HepG2 (cell line): ENCODE measurements at regions not wholly inside any gene's neighbourhood (a gene's known extent, or its start where the extent isn't known, plus 50 kb on each side); places are given as distances from the start of the nearest gene placed in this dataset.

Experiments used
- ATAC-seq: fragments of 200-7000 bp; cut with Tn5 transposase; 3 replicates; pipeline ENCODE4 v1.9.1; 2020; ENCODE audit warnings: mild to moderate bottlenecking, moderate library complexity
- BruUV-seq: library from RNA; stranded (reverse); fragments of 400-500 nt; replicated peaks from 2 replicates; lab custom pipeline; 2021; lab: Mats Ljungman, UMichigan
- CTCF ChIA-PET: fragments of 300-600 bp; formaldehyde crosslinking; extraction: SDS; loops from one replicate; lab custom pipeline; 2021; ENCODE audit warnings: low total read pairs, inconsistent platforms, low intra/inter-chr PET ratio; lab: Yijun Ruan, JAX
- POLR2A ChIA-PET: fragments of 350-600 bp; sonication (Branson Sonifier 250); formaldehyde crosslinking; loops from one replicate; lab custom pipeline; 2020; ENCODE audit warnings: antibody characterized with exemption, inconsistent platforms; lab: Yijun Ruan, JAX
- DNase-seq: peaks from one replicate; pipeline ENCODE4 v3.0.0-alpha.2; 2015; ENCODE audit warnings: low spot score
- FAIRE-seq: peaks from 3 replicates; lab custom pipeline; 2011; peaks lifted over from hg19 to GRCh38; lab: Jason Lieb, UNC
- H2AFZ ChIP-seq: one replicate; pipeline ENCODE4 v1.6.1; 2011; ENCODE audit warnings: low read length, inconsistent platforms
- H3K27ac ChIP-seq: fragments of 300-600 bp; 3 replicates; pipeline ENCODE4 v1.8.0; 2011; ENCODE audit warnings: mixed run types, mild to moderate bottlenecking, mixed read lengths, low read length, inconsistent platforms; ENCODE audit not compliant: insufficient read depth; ENCODE audit errors: extremely low read length
- H3K27me3 ChIP-seq, 2 experiments: fragments of 200-600 bp in 1 of 2; 2 replicates in 1 of 2; 3 replicates in 1 of 2; pipeline versions ENCODE4 v1.6.0 to v1.8.0; 2011; ENCODE audit warnings: low read length in 2 of 2, mild to moderate bottlenecking in 2 of 2, moderate library complexity in 2 of 2, inconsistent platforms in 1 of 2; ENCODE audit not compliant: insufficient read depth in 2 of 2, control insufficient read depth in 1 of 2
- H3K36me3 ChIP-seq, 2 experiments: fragments of 200-600 bp in 1 of 2; replicated peaks in 1 of 2; 2 replicates in 1 of 2; 3 replicates in 1 of 2; pipeline versions ENCODE4 v1.5.1 to v1.8.0; 2011; ENCODE audit warnings: low read length in 2 of 2, inconsistent platforms in 1 of 2; ENCODE audit not compliant: insufficient read depth in 2 of 2, control insufficient read depth in 1 of 2
- H3K4me1 ChIP-seq: 2 replicates; pipeline ENCODE4 v1.5.1; 2012; ENCODE audit warnings: low read length, inconsistent platforms; ENCODE audit not compliant: insufficient read depth
- H3K4me2 ChIP-seq: 2 replicates; pipeline ENCODE4 v1.6.0; 2011; ENCODE audit warnings: low read depth, low read length, inconsistent platforms
- H3K4me3 ChIP-seq, 3 experiments: fragments of 200-600 bp in 1 of 3; sonication (generic), shearing (Covaris generic) in 1 of 3; replicated peaks in 1 of 3; 2 replicates each; pipeline ENCODE4 v1.5.1; 2011 to 2016; ENCODE audit warnings: low read length in 3 of 3, inconsistent platforms in 2 of 3, low read depth in 2 of 3, mild to moderate bottlenecking in 2 of 3, control low read depth in 1 of 3, mixed read lengths in 1 of 3; ENCODE audit not compliant: insufficient read depth in 1 of 3
- H3K79me2 ChIP-seq: one replicate; pipeline ENCODE4 v1.6.1; 2011; ENCODE audit warnings: low read length, inconsistent platforms; ENCODE audit not compliant: insufficient read depth
- H3K9ac ChIP-seq: 2 replicates; pipeline ENCODE4 v1.6.0; 2011; ENCODE audit warnings: mild to moderate bottlenecking, low read depth, low read length, inconsistent platforms; ENCODE audit not compliant: insufficient read depth
- H3K9me3 ChIP-seq: 2 replicates; pipeline ENCODE4 v1.5.1; 2012; ENCODE audit warnings: mild to moderate bottlenecking, low read length
- H4K20me1 ChIP-seq: 2 replicates; pipeline ENCODE4 v1.6.0; 2011; ENCODE audit warnings: inconsistent platforms, mild to moderate bottlenecking, low read length, moderate library complexity; ENCODE audit not compliant: insufficient read depth
- BCL6 ChIP-seq: IDR thresholded peaks from 2 replicates; pipeline ENCODE4 v1.6.1; 2016; ENCODE audit warnings: missing genetic modification reagents, missing compliant biosample characterization
- CENPT ChIP-seq: sonication (generic); formaldehyde crosslinking; IDR thresholded peaks from 2 replicates; pipeline ENCODE4 v1.8.0; 2022; ENCODE audit warnings: low read depth, mild to moderate bottlenecking, moderate library complexity, missing genetic modification reagents
- DR1 ChIP-seq: sonication (generic); formaldehyde crosslinking; IDR thresholded peaks from 2 replicates; pipeline ENCODE4 v1.8.0; 2021; ENCODE audit warnings: mild to moderate bottlenecking, missing genetic modification reagents, inconsistent platforms
- MBNL3 ChIP-seq: fragments of 250-450 bp; sonication (Bioruptor Pico); conservative IDR thresholded peaks from 2 replicates; pipeline ENCODE4 v1.8.0; 2022; ENCODE audit warnings: mild to moderate bottlenecking, inconsistent platforms
- NFE2L1 ChIP-seq: sonication (generic); formaldehyde crosslinking; IDR thresholded peaks from 2 replicates; pipeline ENCODE4 v1.4.0; 2020; ENCODE audit warnings: missing genetic modification reagents, mild to moderate bottlenecking, borderline replicate concordance
- NR2F2 ChIP-seq: IDR thresholded peaks from 2 replicates; pipeline ENCODE4 v1.6.1; 2012; ENCODE audit warnings: low read depth, inconsistent platforms, borderline replicate concordance
- NR3C1 ChIP-seq: sonication (generic); formaldehyde crosslinking; IDR thresholded peaks from 2 replicates; pipeline ENCODE4 v1.4.0; 2020; ENCODE audit warnings: missing genetic modification reagents
- SNAI1 ChIP-seq: sonication (generic); formaldehyde crosslinking; IDR thresholded peaks from 2 replicates; pipeline ENCODE4 v1.5.0; 2020; ENCODE audit warnings: mild to moderate bottlenecking, missing genetic modification reagents, borderline replicate concordance
- ZNF577 ChIP-seq: sonication (generic); formaldehyde crosslinking; IDR thresholded peaks from 2 replicates; pipeline ENCODE4 v1.4.0; 2020; ENCODE audit warnings: mild to moderate bottlenecking, low read depth, missing genetic modification reagents, borderline replicate concordance
- WGBS: methylation state at CpG from one replicate; pipeline ENCODE4 v1.1.6; 2017; ENCODE audit warnings: low lambda C conversion rate; 5-methylcytosine and 5-hydroxymethylcytosine counted together
- in situ Hi-C: cut with HindIII; loops from 2 replicates; pipeline ENCODE4 v1.10.0; 2017; ENCODE audit warnings: low pct_unique_long_range_greater_than_20kb; ENCODE audit not compliant: extremely low pct_ligation_motif_present
- intact Hi-C: fragments of 100-400 bp; cut with micrococcal nuclease; formaldehyde crosslinking; loops from one replicate; pipeline ENCODE4 v1.10.0; 2022; ENCODE audit not compliant: unreplicated experiment
- TF ChIP-seq, protein P1 (sequence below): sonication (generic); formaldehyde crosslinking; IDR thresholded peaks from 2 replicates; pipeline ENCODE4 v1.4.0; 2020; ENCODE audit warnings: missing genetic modification reagents
- TF ChIP-seq, protein P2 (sequence below): IDR thresholded peaks from 2 replicates; pipeline ENCODE4 v1.6.1; 2016; ENCODE audit warnings: low read depth, missing genetic modification reagents, missing compliant biosample characterization
- TF ChIP-seq, protein P3 (sequence below): sonication (generic); formaldehyde crosslinking; IDR thresholded peaks from 2 replicates; pipeline ENCODE4 v1.9.0; 2022; ENCODE audit warnings: missing genetic modification reagents, mild to moderate bottlenecking, borderline replicate concordance

DNA sequence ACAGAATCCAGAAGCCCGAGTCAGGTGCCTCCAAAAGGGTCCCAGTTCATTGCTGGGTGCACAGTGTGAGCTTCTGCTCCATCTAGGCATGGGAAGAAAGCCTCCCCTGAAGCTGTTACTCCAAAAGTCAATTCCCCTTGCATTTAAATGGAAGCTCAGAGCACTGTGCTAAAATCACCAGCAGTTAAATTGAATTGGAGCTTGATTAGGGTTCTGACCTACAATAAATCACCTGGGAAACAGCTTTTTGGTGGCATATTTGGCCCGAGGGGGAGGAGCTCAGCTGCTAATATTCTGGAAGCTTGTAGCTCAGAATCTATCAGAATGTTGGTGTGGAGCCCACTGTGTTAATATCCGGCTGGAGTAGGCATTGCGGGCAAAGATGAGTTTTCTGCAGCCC is 87.1 kb upstream of the RGMA start:
- Histone ChIP-seq H3K79me2 (no peaks in the 10 kb centered on the region), H3K9me3 (no peaks in the 10 kb centered on the region), H4K20me1 (no peaks in the 10 kb centered on the region), H3K36me3 (no peaks in the 10 kb centered on the region), H3K4me2 (no peak overlapping the region), H2AFZ (no peak overlapping the region), H3K4me1 (no peaks in the 10 kb centered on the region), H3K27ac (no peak overlapping the region), H3K27me3 (peaks cover 0 to 10% of the 10 kb centered on the region in 2 experiments; a peak in 2 of 5 replicates), H3K9ac (no peak overlapping the region), H3K4me3 (no peak overlapping the region)
- TF ChIP-seq MBNL3: no peak
- TF ChIP-seq NR2F2: no peak
- no peak for TF ChIP-seq SNAI1 (CRISPR knock-in tag)
- TF ChIP-seq, protein P1, sequence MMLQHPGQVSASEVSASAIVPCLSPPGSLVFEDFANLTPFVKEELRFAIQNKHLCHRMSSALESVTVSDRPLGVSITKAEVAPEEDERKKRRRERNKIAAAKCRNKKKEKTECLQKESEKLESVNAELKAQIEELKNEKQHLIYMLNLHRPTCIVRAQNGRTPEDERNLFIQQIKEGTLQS (CRISPR knock-in tag): no peak
- DNase-seq: no peak
- BruUV-seq: no TSS peak
- POLR2A ChIA-PET: no interaction called here
- intact Hi-C loops: no loop called here
- 53% methylated on average over 3 of the region's 4 CpGs for WGBS
- no peak for FAIRE-seq
- in situ Hi-C loops: no loop called here
- CTCF ChIA-PET: no interaction called here
- ATAC-seq: no peak

DNA sequence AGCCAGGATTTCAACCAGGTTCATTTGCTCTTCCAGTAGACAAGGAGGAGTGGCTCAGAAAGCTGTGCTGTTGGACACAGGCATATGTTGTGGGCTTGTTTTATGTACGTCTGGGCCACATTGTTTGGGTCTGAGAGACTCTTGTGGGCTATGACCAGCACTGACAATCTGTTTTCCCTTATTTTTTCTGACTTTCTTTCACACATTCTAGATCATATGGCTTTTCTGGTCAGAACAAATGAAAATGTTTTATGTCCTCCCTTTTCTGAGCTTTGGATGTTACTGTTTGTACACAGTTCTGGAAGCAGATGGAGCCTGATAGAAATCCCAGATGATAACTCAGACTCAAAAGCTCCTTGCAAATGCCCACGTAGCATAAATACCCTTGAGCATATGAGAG is 85.8 kb upstream of the RGMA start:
- no TSS peak for BruUV-seq
- in situ Hi-C loops: no loop called here
- H3K27me3 ChIP-seq: peaks cover 0 to 7% of the 10 kb centered on the region in 2 experiments; a peak in 2 of 5 replicates
- no peaks in the 10 kb centered on the region for H3K36me3 ChIP-seq
- ChIA-PET POLR2A (no interaction called here), CTCF (no interaction called here)
- H3K9ac ChIP-seq: no peak overlapping the region
- no peaks in the 10 kb centered on the region for H3K9me3 ChIP-seq
- H3K27ac ChIP-seq: no peak overlapping the region
- H3K79me2 ChIP-seq: no peaks in the 10 kb centered on the region
- H3K4me2 ChIP-seq: no peak overlapping the region
- H4K20me1 ChIP-seq: no peaks in the 10 kb centered on the region
- ATAC-seq (no peak), DNase-seq (no peak), FAIRE-seq (no peak)
- H2AFZ ChIP-seq: no peak overlapping the region
- intact Hi-C loops: no loop called here
- WGBS: 0% methylated on average over 2 of the region's 2 CpGs
- no peaks in the 10 kb centered on the region for H3K4me1 ChIP-seq
- no peak overlapping the region for H3K4me3 ChIP-seq
- no peak for TF ChIP-seq ZNF577 (CRISPR knock-in tag)
- TF ChIP-seq, protein P2, sequence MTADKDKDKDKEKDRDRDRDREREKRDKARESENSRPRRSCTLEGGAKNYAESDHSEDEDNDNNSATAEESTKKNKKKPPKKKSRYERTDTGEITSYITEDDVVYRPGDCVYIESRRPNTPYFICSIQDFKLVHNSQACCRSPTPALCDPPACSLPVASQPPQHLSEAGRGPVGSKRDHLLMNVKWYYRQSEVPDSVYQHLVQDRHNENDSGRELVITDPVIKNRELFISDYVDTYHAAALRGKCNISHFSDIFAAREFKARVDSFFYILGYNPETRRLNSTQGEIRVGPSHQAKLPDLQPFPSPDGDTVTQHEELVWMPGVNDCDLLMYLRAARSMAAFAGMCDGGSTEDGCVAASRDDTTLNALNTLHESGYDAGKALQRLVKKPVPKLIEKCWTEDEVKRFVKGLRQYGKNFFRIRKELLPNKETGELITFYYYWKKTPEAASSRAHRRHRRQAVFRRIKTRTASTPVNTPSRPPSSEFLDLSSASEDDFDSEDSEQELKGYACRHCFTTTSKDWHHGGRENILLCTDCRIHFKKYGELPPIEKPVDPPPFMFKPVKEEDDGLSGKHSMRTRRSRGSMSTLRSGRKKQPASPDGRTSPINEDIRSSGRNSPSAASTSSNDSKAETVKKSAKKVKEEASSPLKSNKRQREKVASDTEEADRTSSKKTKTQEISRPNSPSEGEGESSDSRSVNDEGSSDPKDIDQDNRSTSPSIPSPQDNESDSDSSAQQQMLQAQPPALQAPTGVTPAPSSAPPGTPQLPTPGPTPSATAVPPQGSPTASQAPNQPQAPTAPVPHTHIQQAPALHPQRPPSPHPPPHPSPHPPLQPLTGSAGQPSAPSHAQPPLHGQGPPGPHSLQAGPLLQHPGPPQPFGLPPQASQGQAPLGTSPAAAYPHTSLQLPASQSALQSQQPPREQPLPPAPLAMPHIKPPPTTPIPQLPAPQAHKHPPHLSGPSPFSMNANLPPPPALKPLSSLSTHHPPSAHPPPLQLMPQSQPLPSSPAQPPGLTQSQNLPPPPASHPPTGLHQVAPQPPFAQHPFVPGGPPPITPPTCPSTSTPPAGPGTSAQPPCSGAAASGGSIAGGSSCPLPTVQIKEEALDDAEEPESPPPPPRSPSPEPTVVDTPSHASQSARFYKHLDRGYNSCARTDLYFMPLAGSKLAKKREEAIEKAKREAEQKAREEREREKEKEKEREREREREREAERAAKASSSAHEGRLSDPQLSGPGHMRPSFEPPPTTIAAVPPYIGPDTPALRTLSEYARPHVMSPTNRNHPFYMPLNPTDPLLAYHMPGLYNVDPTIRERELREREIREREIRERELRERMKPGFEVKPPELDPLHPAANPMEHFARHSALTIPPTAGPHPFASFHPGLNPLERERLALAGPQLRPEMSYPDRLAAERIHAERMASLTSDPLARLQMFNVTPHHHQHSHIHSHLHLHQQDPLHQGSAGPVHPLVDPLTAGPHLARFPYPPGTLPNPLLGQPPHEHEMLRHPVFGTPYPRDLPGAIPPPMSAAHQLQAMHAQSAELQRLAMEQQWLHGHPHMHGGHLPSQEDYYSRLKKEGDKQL (CRISPR knock-in tag): no peak
- TF ChIP-seq NR3C1 (CRISPR knock-in tag): no peak
- TF ChIP-seq CENPT (CRISPR knock-in tag): no peak
- no peak for TF ChIP-seq NFE2L1 (CRISPR knock-in tag)
- TF ChIP-seq, protein P3, sequence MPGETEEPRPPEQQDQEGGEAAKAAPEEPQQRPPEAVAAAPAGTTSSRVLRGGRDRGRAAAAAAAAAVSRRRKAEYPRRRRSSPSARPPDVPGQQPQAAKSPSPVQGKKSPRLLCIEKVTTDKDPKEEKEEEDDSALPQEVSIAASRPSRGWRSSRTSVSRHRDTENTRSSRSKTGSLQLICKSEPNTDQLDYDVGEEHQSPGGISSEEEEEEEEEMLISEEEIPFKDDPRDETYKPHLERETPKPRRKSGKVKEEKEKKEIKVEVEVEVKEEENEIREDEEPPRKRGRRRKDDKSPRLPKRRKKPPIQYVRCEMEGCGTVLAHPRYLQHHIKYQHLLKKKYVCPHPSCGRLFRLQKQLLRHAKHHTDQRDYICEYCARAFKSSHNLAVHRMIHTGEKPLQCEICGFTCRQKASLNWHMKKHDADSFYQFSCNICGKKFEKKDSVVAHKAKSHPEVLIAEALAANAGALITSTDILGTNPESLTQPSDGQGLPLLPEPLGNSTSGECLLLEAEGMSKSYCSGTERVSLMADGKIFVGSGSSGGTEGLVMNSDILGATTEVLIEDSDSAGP: no peak
- no peak for TF ChIP-seq DR1 (CRISPR knock-in tag)
- no peak for TF ChIP-seq BCL6 (CRISPR knock-in tag)
